Loucy (cell line): ENCODE measurements at regions not wholly inside any gene's neighbourhood (a gene's known extent, or its start where the extent isn't known, plus 50 kb on each side); places are given as distances from the start of the nearest gene placed in this dataset.

Source experiments
- H2AFZ ChIP-seq: fragments of 200-600 bp; sonication (generic); 2 replicates; pipeline ENCODE4 v1.6.0; 2016; ENCODE audit warnings: antibody characterized with exemption, mild to moderate bottlenecking, low read length, moderate library complexity
- H3F3A ChIP-seq: fragments of 200-600 bp; 2 replicates; pipeline ENCODE4 v1.6.0; 2016; ENCODE audit warnings: antibody characterized with exemption, low read depth, mild to moderate bottlenecking
- H3K27me3 ChIP-seq: fragments of 200-600 bp; sonication (generic); 2 replicates; pipeline ENCODE4 v1.6.1; 2014; ENCODE audit warnings: low read length, mild to moderate bottlenecking; ENCODE audit not compliant: insufficient read depth, poor library complexity, severe bottlenecking
- H3K36me3 ChIP-seq: fragments of 200-600 bp; sonication (generic); 2 replicates; pipeline ENCODE4 v1.6.1; 2016; ENCODE audit warnings: low read length; ENCODE audit not compliant: insufficient read depth
- H3K4me1 ChIP-seq: fragments of 200-600 bp; sonication (generic); 2 replicates; pipeline ENCODE4 v1.5.1; 2014; ENCODE audit warnings: low read length, mild to moderate bottlenecking; ENCODE audit not compliant: insufficient read depth, poor library complexity, severe bottlenecking
- H3K4me2 ChIP-seq: fragments of 200-600 bp; sonication (generic); 2 replicates; pipeline ENCODE4 v1.6.0; 2014; ENCODE audit warnings: antibody characterized with exemption, low read length, low read depth, mild to moderate bottlenecking; ENCODE audit not compliant: poor library complexity, severe bottlenecking
- H3K4me3 ChIP-seq: fragments of 200-600 bp; sonication (generic); 2 replicates; pipeline ENCODE4 v1.5.1; 2014; ENCODE audit warnings: low read length, mild to moderate bottlenecking, mixed read lengths; ENCODE audit not compliant: poor library complexity, severe bottlenecking
- H3K79me2 ChIP-seq: fragments of 200-600 bp; sonication (generic); 2 replicates; pipeline ENCODE4 v1.6.1; 2014; ENCODE audit warnings: low read length; ENCODE audit not compliant: insufficient read depth
- H3K9ac ChIP-seq: fragments of 200-600 bp; sonication (generic); 2 replicates; pipeline ENCODE4 v1.6.0; 2014; ENCODE audit warnings: mild to moderate bottlenecking, low read depth, low read length, moderate library complexity; ENCODE audit not compliant: poor library complexity, severe bottlenecking
- H3K9me2 ChIP-seq: fragments of 200-600 bp; sonication (generic); replicated peaks from 2 replicates; pipeline ENCODE4 v1.6.1; 2016; ENCODE audit warnings: low read depth, low read length, mixed read lengths
- H3K9me3 ChIP-seq: fragments of 200-600 bp; sonication (generic); 2 replicates; pipeline ENCODE4 v1.6.1; 2014; ENCODE audit warnings: mild to moderate bottlenecking, antibody characterized with exemption, low read length, low read depth; ENCODE audit not compliant: insufficient read depth
- H4K20me1 ChIP-seq: fragments of 200-600 bp; sonication (generic); 2 replicates; pipeline ENCODE4 v1.6.0; 2014; ENCODE audit warnings: antibody characterized with exemption, low read length, mild to moderate bottlenecking; ENCODE audit not compliant: insufficient read depth, poor library complexity, severe bottlenecking
- CTCF ChIP-seq: fragments of 200-600 bp; sonication (generic); conservative IDR thresholded peaks from 2 replicates; pipeline ENCODE4 v1.5.1; 2014; ENCODE audit warnings: mild to moderate bottlenecking, antibody characterized with exemption, low read length
- EZH2phosphoT487 ChIP-seq: fragments of 200-600 bp; IDR thresholded peaks from 2 replicates; pipeline ENCODE4 v1.6.1; 2018; ENCODE audit warnings: antibody characterized with exemption, mild to moderate bottlenecking, moderate library complexity, borderline replicate concordance

- no peaks in the 10 kb centered on the region for H3K79me2 ChIP-seq
- no peak for TF ChIP-seq EZH2phosphoT487
- TF ChIP-seq CTCF, result no peak
- no peak overlapping the region for H3K4me3 ChIP-seq
- no peaks in the 10 kb centered on the region for H3K27me3 ChIP-seq
- H2AFZ ChIP-seq, result no peak overlapping the region
- H3K9me3 ChIP-seq, result no peaks in the 10 kb centered on the region
- no peaks in the 10 kb centered on the region for H3K4me1 ChIP-seq
- no peaks in the 10 kb centered on the region for H3K36me3 ChIP-seq
- no peaks in the 10 kb centered on the region for H3K9me2 ChIP-seq
- H4K20me1 ChIP-seq, result no peaks in the 10 kb centered on the region
- H3F3A ChIP-seq, result no peaks in the 10 kb centered on the region
- H3K9ac ChIP-seq, result no peak overlapping the region
- H3K4me2 ChIP-seq, result no peak overlapping the region
Measured at GRCh38 chr4:180571516-180572055, 1671.6 kb upstream of the TENM3 start.

- H3K36me3 ChIP-seq, result no peaks in the 10 kb centered on the region
- H2AFZ ChIP-seq, result no peak overlapping the region
- H3K4me1 ChIP-seq, result no peaks in the 10 kb centered on the region
- H4K20me1 ChIP-seq, result no peaks in the 10 kb centered on the region
- H3K9me2 ChIP-seq, result no peaks in the 10 kb centered on the region
- H3K79me2 ChIP-seq, result no peaks in the 10 kb centered on the region
- no peaks in the 10 kb centered on the region for H3F3A ChIP-seq
- no peak overlapping the region for H3K9ac ChIP-seq
- no peak overlapping the region for H3K4me3 ChIP-seq
- H3K9me3 ChIP-seq, result no peaks in the 10 kb centered on the region
- no peaks in the 10 kb centered on the region for H3K27me3 ChIP-seq
- TF ChIP-seq CTCF (no peak), EZH2phosphoT487 (no peak)
- no peak overlapping the region for H3K4me2 ChIP-seq
Measured at GRCh38 chr4:180578175-180578574, 1665.0 kb upstream of the TENM3 start.

- H3F3A ChIP-seq, result no peaks in the 10 kb centered on the region
- H3K36me3 ChIP-seq, result no peaks in the 10 kb centered on the region
- no peaks in the 10 kb centered on the region for H3K27me3 ChIP-seq
- no peaks in the 10 kb centered on the region for H3K9me3 ChIP-seq
- no peak overlapping the region for H3K4me2 ChIP-seq
- H3K4me3 ChIP-seq, result no peak overlapping the region
- no peaks in the 10 kb centered on the region for H3K9me2 ChIP-seq
- H4K20me1 ChIP-seq, result no peaks in the 10 kb centered on the region
- no peak overlapping the region for H2AFZ ChIP-seq
- no peaks in the 10 kb centered on the region for H3K79me2 ChIP-seq
- H3K9ac ChIP-seq, result no peak overlapping the region
- TF ChIP-seq EZH2phosphoT487, result no peak
- TF ChIP-seq CTCF, result no peak
- no peaks in the 10 kb centered on the region for H3K4me1 ChIP-seq
Measured at GRCh38 chr4:180581061-180581460, 1662.1 kb upstream of the TENM3 start.
